ENCODE measurements at regions not wholly inside any gene's neighbourhood (a gene's known extent, or its start where the extent isn't known, plus 50 kb on each side); places are given as distances from the start of the nearest gene placed in this dataset.
"Not testable (repeated sequence)": the region's sequence is repeated elsewhere in the genome, so short reads cannot be mapped to it uniquely, and the experiment has no call there.

DNA sequence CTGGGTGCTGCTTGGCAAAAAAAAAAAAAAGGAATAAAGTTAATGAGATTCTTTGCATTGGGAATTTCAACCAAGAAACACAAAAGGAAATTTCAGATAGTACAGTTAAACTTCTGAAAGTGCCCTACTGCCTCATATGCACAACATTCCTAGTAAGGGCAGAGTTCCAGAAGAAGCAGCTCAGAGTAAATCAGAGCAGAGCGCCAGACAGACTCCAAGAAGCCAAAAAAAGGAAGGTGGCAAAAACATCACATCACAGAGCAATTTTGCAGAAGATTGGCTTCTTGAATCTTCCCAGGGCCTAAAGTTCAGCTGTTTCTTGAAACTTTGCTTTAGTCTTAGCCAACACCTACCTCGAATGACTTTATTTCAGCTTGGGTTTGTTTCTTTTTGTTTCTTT, 544.1 kb downstream of the XPNPEP1 start:
- H3K4me1 Mint-ChIP-seq: no peaks in the 10 kb centered on the region
- no peak for DNase-seq
- no peaks in the 10 kb centered on the region for H3K27me3 Mint-ChIP-seq
- no peak for ATAC-seq (ENCODE audit: low read depth in 2 of 2)
- H3K9me3 Mint-ChIP-seq: peaks cover 0 to 6% (median 0%) of the 10 kb centered on the region in 7 donors
- H3K27ac Mint-ChIP-seq: no peak overlapping the region
- no peak overlapping the region for H3K4me3 Mint-ChIP-seq
- no peaks in the 10 kb centered on the region for H3K36me3 Mint-ChIP-seq

DNA sequence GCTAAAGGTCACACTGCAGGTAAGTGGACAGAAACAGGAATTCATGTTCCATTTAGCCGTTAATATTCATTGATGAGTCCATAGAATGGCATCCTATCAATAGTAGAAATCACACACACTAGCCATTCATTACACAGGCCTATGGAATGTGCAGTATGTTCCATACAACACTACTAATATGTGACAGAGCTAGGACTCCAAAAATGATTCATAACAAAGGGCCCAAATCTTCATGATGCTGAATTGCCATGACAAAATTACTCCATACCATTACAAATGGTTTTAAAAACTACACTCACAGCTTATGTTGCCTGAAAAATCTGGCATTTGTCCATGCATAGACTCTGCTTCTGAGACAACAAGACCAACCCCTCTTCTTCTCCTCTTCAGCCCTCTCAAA, 549.1 kb downstream of the XPNPEP1 start:
- H3K4me1 Mint-ChIP-seq: no peaks in the 10 kb centered on the region
- H3K27ac Mint-ChIP-seq: no peak overlapping the region
- no peak overlapping the region for H3K4me3 Mint-ChIP-seq
- no peaks in the 10 kb centered on the region for H3K27me3 Mint-ChIP-seq
- DNase-seq (no peak), ATAC-seq (ENCODE audit: low read depth in 2 of 2) (no peak)
- H3K9me3 Mint-ChIP-seq: peaks cover 0 to 10% (median 5%) of the 10 kb centered on the region in 7 donors
- H3K36me3 Mint-ChIP-seq: no peaks in the 10 kb centered on the region

DNA sequence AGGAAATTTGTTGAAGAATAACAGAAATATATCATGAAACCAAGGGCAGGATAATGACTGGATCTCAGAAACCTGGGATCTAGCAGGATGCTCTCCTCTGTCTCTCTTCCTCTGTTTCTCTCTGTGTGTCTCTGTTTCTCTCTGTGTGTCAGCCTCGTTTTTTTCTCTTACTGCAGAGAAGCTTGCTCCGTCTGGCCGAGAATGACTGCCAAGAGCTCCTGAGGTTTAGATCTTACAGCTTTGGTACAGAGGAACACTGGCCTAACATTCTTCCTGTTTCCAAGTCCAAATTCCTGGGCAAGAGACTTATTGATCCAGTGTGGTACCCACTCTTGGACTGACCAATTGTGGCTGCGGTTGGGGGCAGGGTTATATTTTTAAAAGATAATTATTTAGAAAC, 564.0 kb downstream of the XPNPEP1 start:
- ATAC-seq (ENCODE audit: low read depth in 2 of 2) (no peak), DNase-seq (no peak)
- H3K36me3 Mint-ChIP-seq: no peaks in the 10 kb centered on the region
- H3K9me3 Mint-ChIP-seq: peaks cover 0 to 3% (median 0%) of the 10 kb centered on the region in 7 donors
- no peaks in the 10 kb centered on the region for H3K27me3 Mint-ChIP-seq
- no peak overlapping the region for H3K27ac Mint-ChIP-seq
- no peak overlapping the region for H3K4me3 Mint-ChIP-seq
- H3K4me1 Mint-ChIP-seq: no peaks in the 10 kb centered on the region

DNA sequence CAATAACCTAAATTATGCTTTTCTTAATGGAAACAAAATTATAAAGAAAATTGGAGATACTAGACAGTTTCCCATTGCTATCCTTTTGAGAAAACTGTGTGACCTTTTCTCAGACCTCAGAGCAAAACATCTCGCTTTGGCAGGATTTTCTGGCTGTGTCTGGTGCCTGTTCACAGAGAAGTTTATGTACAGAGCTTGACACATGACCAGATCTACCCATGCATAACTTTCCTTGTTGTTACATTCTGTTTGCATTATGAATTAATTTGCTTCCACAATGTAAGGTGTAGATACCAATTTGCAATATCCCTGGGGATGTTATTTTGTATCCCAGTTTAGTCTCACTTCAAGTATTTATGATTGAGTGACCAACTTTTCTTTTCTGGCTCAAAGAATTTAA, 565.0 kb downstream of the XPNPEP1 start:
- Mint-ChIP-seq H3K27ac (no peak overlapping the region), H3K4me3 (no peak overlapping the region), H3K9me3 (peaks cover 0 to 5% (median 0%) of the 10 kb centered on the region in 7 donors), H3K27me3 (no peaks in the 10 kb centered on the region), H3K4me1 (no peaks in the 10 kb centered on the region), H3K36me3 (no peaks in the 10 kb centered on the region)
- ATAC-seq (ENCODE audit: low read depth in 2 of 2): no peak
- no peak for DNase-seq

DNA sequence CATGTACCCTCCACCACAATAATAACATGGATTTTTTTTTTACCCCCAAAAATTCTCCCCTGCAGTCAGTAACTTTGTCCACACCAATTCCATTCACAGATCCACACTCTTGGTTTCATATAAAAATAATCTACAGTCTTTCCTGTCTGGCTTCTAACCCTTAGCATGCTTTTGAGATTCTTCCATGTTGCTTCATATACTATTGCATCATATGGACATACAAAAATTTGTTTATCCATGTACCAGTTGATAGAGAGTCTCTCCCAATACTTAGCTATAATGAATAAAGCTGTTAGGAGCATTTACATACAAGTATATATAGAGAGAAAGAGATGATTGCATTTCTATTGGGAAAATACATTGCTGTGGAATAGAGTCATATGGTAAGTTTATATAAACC, 575.0 kb downstream of the XPNPEP1 start:
- Mint-ChIP-seq H3K4me3 (no peak overlapping the region), H3K27ac (no peak overlapping the region), H3K27me3 (no peaks in the 10 kb centered on the region), H3K4me1 (no peaks in the 10 kb centered on the region), H3K9me3 (peaks cover 4 to 29% (median 7%) of the 10 kb centered on the region in 7 donors), H3K36me3 (no peaks in the 10 kb centered on the region)
- DNase-seq (no peak), ATAC-seq (ENCODE audit: low read depth in 2 of 2) (no peak)

DNA sequence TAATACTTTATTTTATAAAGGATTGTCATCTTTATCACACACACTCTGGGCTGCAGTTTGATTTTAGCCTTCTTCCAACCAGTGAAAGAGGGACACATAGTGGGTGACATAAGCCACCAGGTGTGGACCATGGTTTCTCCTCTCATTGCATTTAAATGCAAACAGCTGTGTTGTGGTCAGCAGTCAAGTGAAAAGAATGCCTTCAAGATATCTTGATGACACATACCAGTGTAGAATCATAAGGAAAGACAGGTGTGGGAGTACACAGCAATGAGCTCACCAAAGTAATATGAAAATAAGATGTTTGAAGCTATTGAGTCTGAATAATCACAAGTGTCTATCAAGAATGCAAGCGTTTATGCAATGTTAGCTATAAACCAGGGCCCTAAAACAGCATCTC, 580.0 kb downstream of the XPNPEP1 start:
- no peak overlapping the region for H3K27ac Mint-ChIP-seq
- DNase-seq (no peak), ATAC-seq (ENCODE audit: low read depth in 2 of 2) (no peak)
- no peak overlapping the region for H3K4me3 Mint-ChIP-seq
- H3K4me1 Mint-ChIP-seq: no peaks in the 10 kb centered on the region
- H3K36me3 Mint-ChIP-seq: no peaks in the 10 kb centered on the region
- H3K9me3 Mint-ChIP-seq: peaks cover 0 to 13% (median 3%) of the 10 kb centered on the region in 7 donors
- no peaks in the 10 kb centered on the region for H3K27me3 Mint-ChIP-seq

DNA sequence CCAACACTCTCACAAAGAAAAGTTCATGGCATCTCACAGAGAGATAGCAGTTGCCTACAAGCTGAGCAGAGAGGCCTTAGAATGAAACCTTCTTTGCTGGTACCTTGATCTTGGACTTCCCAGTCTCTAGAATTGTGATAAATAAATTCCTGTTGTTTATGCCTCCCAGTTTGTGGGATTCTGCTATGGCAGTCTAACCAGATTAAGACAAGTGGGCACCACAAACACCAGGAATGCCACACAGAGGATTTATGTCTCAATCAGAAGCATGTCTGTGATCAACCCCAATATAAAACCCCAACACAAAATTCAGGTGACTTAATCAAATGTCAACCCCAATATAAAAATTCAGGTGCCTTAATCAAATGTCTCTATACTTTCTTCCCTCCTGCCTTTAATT, 581.3 kb downstream of the XPNPEP1 start:
- ATAC-seq (ENCODE audit: low read depth in 2 of 2): no peak
- DNase-seq: no peak
- no peak overlapping the region for H3K4me3 Mint-ChIP-seq
- H3K36me3 Mint-ChIP-seq: no peaks in the 10 kb centered on the region
- no peaks in the 10 kb centered on the region for H3K4me1 Mint-ChIP-seq
- H3K27ac Mint-ChIP-seq: no peak overlapping the region
- no peaks in the 10 kb centered on the region for H3K27me3 Mint-ChIP-seq
- H3K9me3 Mint-ChIP-seq: peaks cover 0 to 15% (median 5%) of the 10 kb centered on the region in 7 donors

DNA sequence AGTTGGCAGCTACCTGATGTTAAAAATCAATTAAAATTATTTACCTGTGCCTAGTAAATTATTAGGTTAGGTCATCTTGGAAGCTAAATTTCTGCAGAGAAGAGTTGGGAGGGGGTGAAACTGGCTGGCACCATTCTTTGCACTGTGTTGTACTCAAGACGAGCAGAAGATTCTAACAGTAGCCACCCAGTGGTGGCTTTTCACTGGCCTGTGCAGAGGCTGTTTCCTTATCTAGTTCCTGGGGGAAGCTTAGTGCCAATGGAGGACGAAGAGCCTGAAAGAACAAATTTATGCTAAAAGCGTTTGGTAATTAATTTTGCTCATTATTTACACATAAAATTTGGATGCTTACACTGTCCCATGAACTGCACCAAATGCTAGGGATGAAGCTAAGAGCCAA, 595.3 kb downstream of the XPNPEP1 start:
- DNase-seq: no peak
- Mint-ChIP-seq H3K4me1 (no peaks in the 10 kb centered on the region), H3K27ac (no peak overlapping the region), H3K36me3 (no peaks in the 10 kb centered on the region), H3K9me3 (peaks cover 0 to 7% (median 0%) of the 10 kb centered on the region in 7 donors), H3K27me3 (no peaks in the 10 kb centered on the region), H3K4me3 (no peak overlapping the region)
- no peak for ATAC-seq (ENCODE audit: low read depth in 2 of 2)

DNA sequence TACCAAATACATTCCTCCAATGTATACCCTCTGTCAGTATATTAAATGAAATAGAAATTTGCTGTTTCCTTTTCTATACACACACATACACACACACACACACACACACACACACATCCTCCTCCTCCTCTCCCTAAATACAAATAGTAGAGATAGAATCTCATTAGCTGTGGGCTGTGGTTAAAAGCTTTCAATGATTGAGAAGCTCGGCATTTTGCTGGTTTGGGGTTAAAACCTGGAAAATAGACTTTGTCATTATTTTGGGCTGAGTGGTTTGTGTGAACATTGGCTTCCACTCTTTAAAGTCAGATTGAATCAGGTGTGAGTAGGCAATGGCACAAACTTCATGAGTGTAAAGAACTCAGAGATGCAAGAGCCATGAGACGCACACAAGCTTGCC, 596.0 kb downstream of the XPNPEP1 start:
- DNase-seq (no peak), ATAC-seq (ENCODE audit: low read depth in 2 of 2) (no peak)
- no peaks in the 10 kb centered on the region for H3K36me3 Mint-ChIP-seq
- no peak overlapping the region for H3K27ac Mint-ChIP-seq
- H3K4me1 Mint-ChIP-seq: no peaks in the 10 kb centered on the region
- H3K27me3 Mint-ChIP-seq: no peaks in the 10 kb centered on the region
- H3K9me3 Mint-ChIP-seq: peaks cover 0 to 7% (median 0%) of the 10 kb centered on the region in 7 donors
- H3K4me3 Mint-ChIP-seq: no peak overlapping the region

DNA sequence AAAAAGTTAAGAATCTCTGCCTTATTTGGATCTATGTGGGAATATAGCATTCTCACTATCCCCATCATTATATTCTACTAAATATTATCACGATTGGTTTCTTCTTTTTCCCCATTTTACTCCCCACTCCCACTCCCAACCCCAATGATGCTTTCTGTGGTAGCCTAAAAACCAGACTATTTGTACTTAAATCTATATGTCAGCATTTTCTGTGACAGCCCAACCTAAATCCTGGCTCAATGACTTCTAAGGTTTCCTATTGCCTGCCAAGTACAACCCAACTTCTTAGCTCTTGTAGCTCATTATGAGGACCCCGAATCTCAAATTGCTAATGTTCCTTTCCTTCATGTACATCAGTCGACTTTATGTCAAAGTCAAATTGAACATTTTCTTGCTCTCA, 598.6 kb downstream of the XPNPEP1 start:
- H3K27ac Mint-ChIP-seq: no peak overlapping the region
- ATAC-seq (ENCODE audit: low read depth in 2 of 2) (no peak), DNase-seq (no peak)
- H3K36me3 Mint-ChIP-seq: no peaks in the 10 kb centered on the region
- no peak overlapping the region for H3K4me3 Mint-ChIP-seq
- H3K27me3 Mint-ChIP-seq: no peaks in the 10 kb centered on the region
- peaks cover 0 to 13% (median 5%) of the 10 kb centered on the region in 7 donors for H3K9me3 Mint-ChIP-seq
- H3K4me1 Mint-ChIP-seq: no peaks in the 10 kb centered on the region

DNA sequence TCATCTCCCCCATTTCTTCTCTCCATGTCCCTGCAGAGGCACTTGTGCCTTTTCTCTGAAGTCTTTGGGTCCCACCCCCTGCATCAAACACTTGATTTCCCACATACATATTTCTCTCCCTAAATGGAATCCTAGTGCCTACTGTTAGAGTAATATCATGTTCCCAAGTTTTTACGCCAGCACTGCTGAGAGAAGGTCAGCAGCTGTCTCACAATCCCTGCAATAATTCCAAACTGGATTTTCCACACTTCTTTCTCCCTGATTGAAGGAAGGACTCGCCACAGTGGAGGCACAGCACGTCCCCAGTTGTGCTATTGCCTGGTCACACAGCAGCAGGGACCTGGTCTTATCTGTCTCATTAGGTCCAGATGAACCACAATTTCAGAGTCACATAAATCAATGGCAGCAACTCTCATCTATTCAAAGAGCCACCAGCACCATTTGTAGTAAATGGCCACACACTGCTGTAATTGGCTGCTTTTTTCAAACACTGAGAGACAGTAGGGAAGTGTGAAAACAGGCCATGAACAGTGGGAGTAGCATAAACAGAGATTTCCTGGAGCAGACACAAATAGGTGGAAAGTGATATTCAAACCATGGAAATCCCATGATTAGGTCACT, 605.5 kb downstream of the XPNPEP1 start:
- Mint-ChIP-seq H3K27me3 (no peaks in the 10 kb centered on the region), H3K4me3 (no peak overlapping the region), H3K27ac (no peak overlapping the region), H3K4me1 (no peaks in the 10 kb centered on the region), H3K9me3 (peaks cover 0 to 19% (median 5%) of the 10 kb centered on the region in 7 donors), H3K36me3 (no peaks in the 10 kb centered on the region)
- ATAC-seq (ENCODE audit: low read depth in 2 of 2) (no peak), DNase-seq (no peak)

DNA sequence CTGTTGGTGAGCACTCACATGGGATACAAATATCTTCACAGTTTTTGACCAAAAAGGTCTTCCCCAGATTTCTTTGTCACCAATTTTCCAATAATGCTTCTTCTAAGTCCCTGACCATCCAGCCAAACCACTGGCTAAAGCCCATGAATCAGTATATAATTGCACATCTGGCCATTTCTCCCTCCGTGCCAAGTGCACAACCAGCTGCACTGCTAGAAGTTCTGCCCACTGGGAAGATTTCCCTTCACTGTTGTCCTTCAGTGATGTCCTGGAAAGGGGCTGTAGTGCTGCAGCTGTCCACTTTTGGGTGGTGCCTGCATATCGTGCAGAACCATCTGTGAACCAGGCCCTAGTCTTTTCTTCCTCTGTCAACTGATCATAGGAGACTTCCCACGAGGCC, 609.3 kb downstream of the XPNPEP1 start:
- H3K4me3 Mint-ChIP-seq; ATAC-seq (ENCODE audit: low read depth in 2 of 2); DNase-seq; H3K36me3 Mint-ChIP-seq; H3K4me1 Mint-ChIP-seq; H3K27me3 Mint-ChIP-seq; H3K27ac Mint-ChIP-seq: not testable (repeated sequence)
- H3K9me3 Mint-ChIP-seq: peaks cover 0 to 17% (median 4%) of the 10 kb centered on the region in 7 donors

DNA sequence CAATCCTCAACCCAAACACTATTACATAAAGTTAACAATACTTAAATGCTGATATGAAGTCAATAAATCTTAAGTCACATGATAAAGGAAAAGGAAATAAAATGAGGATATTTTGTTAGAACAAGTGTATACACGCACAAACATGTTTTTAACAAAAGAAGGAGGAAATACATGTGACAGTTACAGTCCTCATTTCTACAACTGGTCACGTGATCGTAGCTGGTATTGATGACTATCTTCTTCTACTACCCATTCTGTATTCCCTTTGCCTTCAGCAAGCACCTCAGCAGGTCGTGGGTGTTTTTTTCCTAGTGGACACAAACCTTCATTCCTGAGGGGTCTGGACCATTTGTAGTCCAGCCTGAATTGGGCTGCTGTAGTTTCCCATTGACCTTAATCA, 610.8 kb downstream of the XPNPEP1 start:
- not testable (repeated sequence) for H3K27ac Mint-ChIP-seq; ATAC-seq (ENCODE audit: low read depth in 2 of 2); DNase-seq; H3K36me3 Mint-ChIP-seq; H3K27me3 Mint-ChIP-seq; H3K4me1 Mint-ChIP-seq; H3K4me3 Mint-ChIP-seq
- H3K9me3 Mint-ChIP-seq: peaks cover 0 to 11% (median 2%) of the 10 kb centered on the region in 7 donors

DNA sequence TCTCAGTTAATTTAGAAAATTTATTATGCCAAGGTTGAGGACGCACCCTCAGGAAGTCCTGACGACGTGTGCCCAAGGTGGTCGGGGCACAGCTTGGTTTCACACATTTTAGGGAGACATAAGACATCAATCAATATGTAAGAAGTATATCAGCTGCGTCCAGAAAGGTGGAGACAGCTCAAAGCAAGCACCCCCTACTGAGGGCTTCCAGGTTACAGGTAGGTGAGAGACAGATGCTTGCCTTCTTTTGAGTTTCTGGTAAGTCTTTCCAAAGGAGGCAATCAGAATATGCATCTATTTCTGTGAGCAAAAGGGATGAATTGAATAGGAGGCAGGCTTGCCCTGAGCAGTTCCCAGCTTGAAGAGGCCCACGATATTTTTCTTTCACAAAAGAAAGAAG, 614.3 kb downstream of the XPNPEP1 start:
- Mint-ChIP-seq H3K4me3 (no peak overlapping the region), H3K27me3 (no peaks in the 10 kb centered on the region), H3K36me3 (no peaks in the 10 kb centered on the region), H3K9me3 (peaks cover 0 to 9% (median 2%) of the 10 kb centered on the region in 7 donors), H3K27ac (no peak overlapping the region), H3K4me1 (no peaks in the 10 kb centered on the region)
- DNase-seq (no peak), ATAC-seq (ENCODE audit: low read depth in 2 of 2) (no peak)

DNA sequence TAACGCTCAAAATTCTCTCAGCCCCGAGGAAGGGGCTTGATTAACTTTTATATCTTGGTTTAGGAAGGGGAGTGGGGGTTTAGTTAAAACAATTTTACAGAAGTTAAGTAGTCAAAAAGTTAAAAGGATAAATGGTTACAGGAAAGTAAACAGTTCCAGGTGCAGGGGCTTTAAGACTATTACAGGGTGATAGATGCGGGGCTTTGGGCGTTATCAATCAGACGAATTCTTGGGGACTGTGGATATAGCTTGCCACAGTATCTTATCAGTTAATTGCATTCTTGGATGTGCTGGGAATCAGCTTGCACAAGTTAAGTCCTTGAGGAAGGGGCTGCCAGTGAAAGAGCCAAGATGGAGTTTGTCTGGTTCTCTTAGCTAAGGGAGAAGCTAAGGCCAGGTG, 616.2 kb downstream of the XPNPEP1 start:
- not testable (repeated sequence) for ATAC-seq (ENCODE audit: low read depth in 2 of 2); H3K36me3 Mint-ChIP-seq; H3K27ac Mint-ChIP-seq; H3K4me1 Mint-ChIP-seq; H3K27me3 Mint-ChIP-seq; H3K4me3 Mint-ChIP-seq; DNase-seq
- peaks cover 0 to 14% (median 2%) of the 10 kb centered on the region in 7 donors for H3K9me3 Mint-ChIP-seq

Data from naive B cell (primary cell).